Stimulated activated CD8-positive, alpha-beta memory T cell treated with anti-CD3 and anti-CD28 coated beads, Interleukin-12 subunit alpha, Interleukin-12 subunit beta, amount 100 ng/mL, for 1 hour (primary cell): ENCODE measurements at regions not wholly inside any gene's neighbourhood (a gene's known extent, or its start where the extent isn't known, plus 50 kb on each side); places are given as distances from the start of the nearest gene placed in this dataset.

Experiments used
- DNase-seq: peaks from one replicate; pipeline ENCODE4 v3.0.0-alpha.2; 2020; ENCODE audit warnings: low read depth

- DNase-seq: no peak
Observed at GRCh38 chr5:2249026-2249425, 366.3 kb upstream of the IRX4 start.

GRCh38 chr5:2242539-2242938, 359.8 kb upstream of the IRX4 start:
- no peak for DNase-seq

GRCh38 chr5:2241842-2242241, 359.1 kb upstream of the IRX4 start:
- DNase-seq: no peak

- no peak for DNase-seq
Observed at GRCh38 chr5:2240118-2240904, 357.6 kb upstream of the IRX4 start.

GRCh38 chr5:2239201-2239910, 356.6 kb upstream of the IRX4 start:
- no peak for DNase-seq

- no peak for DNase-seq
Observed at GRCh38 chr5:2238732-2239131, 356.0 kb upstream of the IRX4 start.

- DNase-seq: no peak
Observed at GRCh38 chr5:2227433-2227832, 344.7 kb upstream of the IRX4 start.

- DNase-seq: no peak
Observed at GRCh38 chr5:2224689-2225088, 342.0 kb upstream of the IRX4 start.

- DNase-seq: no peak
Observed at GRCh38 chr5:2223303-2223702, 340.6 kb upstream of the IRX4 start.

GRCh38 chr5:2222246-2222992, 339.7 kb upstream of the IRX4 start:
- DNase-seq: no peak

GRCh38 chr5:2221450-2221849, 338.7 kb upstream of the IRX4 start:
- no peak for DNase-seq

- no peak for DNase-seq
Observed at GRCh38 chr5:2220741-2221140, 338.0 kb upstream of the IRX4 start.

- no peak for DNase-seq
Observed at GRCh38 chr5:2219149-2219776, 336.5 kb upstream of the IRX4 start.

- no peak for DNase-seq
Observed at GRCh38 chr5:2217219-2217618, 334.5 kb upstream of the IRX4 start.

- DNase-seq: no peak
Observed at GRCh38 chr5:2214910-2215590, 332.3 kb upstream of the IRX4 start.

- DNase-seq: no peak
Observed at GRCh38 chr5:2213121-2213730, 330.5 kb upstream of the IRX4 start.

GRCh38 chr5:2212481-2212880, 329.8 kb upstream of the IRX4 start:
- DNase-seq: no peak

- DNase-seq: no peak
Observed at GRCh38 chr5:2208239-2208544, 325.5 kb upstream of the IRX4 start.

- no peak for DNase-seq
Observed at GRCh38 chr5:2207416-2208238, 324.9 kb upstream of the IRX4 start.

- no peak for DNase-seq
Observed at GRCh38 chr5:2207109-2207399, 324.3 kb upstream of the IRX4 start.
